ENCODE measurements at regions not wholly inside any gene's neighbourhood (a gene's known extent, or its start where the extent isn't known, plus 50 kb on each side); places are given as distances from the start of the nearest gene placed in this dataset.
"Not testable (repeated sequence)": the region's sequence is repeated elsewhere in the genome, so short reads cannot be mapped to it uniquely, and the experiment has no call there.

DNA sequence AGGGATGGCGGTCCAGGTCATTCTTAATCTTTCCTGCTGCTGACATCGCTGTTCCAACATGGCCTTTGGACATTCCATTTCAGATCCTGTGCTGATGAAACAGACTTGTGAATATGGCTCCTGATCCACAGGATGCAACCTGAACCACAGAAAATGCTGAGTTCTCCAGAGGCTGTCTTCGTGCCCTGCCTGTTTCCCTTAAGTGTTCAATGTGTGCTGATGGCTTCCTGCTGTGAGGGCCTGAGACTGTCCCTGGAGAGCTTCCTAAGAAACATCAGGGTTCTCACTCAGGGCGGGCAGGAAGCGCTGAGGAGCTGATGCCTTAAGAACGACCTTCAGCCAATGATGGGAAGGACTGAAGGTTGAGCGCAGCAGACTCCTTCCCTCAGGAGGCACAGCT is 909.4 kb downstream of the UQCRFS1 start:
- no peak for DNase-seq (ENCODE audit: extremely low read depth in 1 of 11, low read depth in 9 of 11, low spot score in 4 of 11)

DNA sequence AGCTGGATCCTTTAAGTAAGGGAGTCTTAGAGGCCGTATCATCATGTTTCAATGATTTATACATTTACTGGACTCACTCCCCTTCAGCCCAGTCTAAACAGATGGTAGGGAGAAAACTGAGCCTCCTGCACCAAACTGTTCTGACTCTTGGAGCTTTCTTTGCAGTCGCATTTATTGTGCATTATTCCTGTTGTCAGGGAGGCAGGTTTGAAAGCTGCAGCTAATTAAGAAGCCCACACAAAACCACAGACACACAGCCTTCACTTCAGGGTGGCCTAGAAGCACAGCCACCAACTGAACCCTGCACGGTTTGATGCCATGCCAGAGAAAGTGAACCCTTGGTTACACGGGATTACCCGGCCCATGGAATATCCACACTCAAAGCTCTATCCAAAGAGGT is 911.0 kb downstream of the UQCRFS1 start:
- no peak for DNase-seq (ENCODE audit: extremely low read depth in 1 of 11, low read depth in 9 of 11, low spot score in 4 of 11)

DNA sequence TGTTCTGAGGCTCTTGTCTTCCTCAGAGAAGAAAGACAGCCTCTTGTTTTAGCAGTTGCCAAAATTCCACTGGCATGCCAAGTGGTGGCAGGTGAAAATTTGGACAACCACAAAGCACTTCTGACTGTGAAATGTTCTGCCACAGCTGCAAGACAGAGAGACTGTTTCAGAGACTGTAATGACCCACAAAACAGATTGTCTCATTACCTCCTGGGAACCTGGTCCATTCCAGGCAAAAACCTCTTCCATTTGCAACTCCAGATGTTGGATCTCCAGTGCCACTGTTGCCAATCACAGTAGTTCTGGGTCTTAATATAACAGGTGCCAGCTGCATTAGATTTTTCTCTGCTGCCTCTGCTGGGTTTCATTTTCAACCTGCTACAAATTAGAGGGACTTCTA is 911.5 kb downstream of the UQCRFS1 start:
- DNase-seq (ENCODE audit: extremely low read depth in 1 of 11, low read depth in 9 of 11, low spot score in 4 of 11): no peak

DNA sequence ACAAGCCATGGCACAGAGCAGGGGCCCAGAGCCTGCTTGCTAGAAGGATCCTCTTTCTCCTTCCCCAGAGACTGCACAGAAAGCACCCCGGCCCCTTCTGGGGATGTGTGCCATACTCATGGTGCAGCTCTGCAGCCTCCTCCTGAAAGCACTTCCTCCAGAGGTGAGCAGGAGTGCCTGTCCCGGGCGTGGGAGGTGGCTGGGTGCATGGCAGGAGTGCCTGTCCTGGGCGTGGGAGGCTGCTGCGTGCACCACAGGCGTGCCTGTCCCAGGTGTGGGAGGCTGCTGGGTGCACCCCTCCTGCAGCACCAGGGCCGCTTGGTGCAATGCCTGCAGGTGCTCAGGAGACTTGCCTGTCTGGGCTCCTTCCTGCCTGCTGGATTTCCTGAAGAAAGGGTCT is 913.3 kb downstream of the UQCRFS1 start:
- DNase-seq (ENCODE audit: extremely low read depth in 1 of 11, low read depth in 9 of 11, low spot score in 4 of 11): no peak

GRCh38 chr19:28297586-28298157 is 915.3 kb downstream of the UQCRFS1 start:
- no peak for DNase-seq (ENCODE audit: extremely low read depth in 1 of 11, low read depth in 9 of 11, low spot score in 4 of 11)

- DNase-seq (ENCODE audit: extremely low read depth in 1 of 11, low read depth in 9 of 11, low spot score in 4 of 11): no peak
Observed at GRCh38 chr19:28297036-28297435, 915.9 kb downstream of the UQCRFS1 start.

GRCh38 chr19:28296506-28296905 is 916.4 kb downstream of the UQCRFS1 start:
- no peak for DNase-seq (ENCODE audit: extremely low read depth in 1 of 11, low read depth in 9 of 11, low spot score in 4 of 11)

DNA sequence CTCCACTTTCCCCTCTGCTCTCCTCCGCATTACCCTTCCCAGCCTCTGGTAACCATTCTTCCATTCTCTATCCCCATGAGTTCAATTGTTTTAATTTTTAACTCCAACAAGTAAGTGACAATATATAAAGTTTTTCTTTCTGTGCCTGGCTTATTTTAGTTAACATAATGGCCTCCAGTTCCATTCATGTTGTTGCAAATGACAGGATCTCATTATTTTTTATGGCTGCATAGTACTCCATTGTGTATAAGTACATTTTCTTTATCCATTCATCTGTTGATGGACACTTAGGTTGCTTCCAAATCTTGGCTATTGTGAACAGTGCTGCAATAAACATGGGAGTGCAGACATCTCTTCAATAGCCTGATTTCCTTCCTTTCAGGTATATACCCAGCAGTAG is 918.0 kb downstream of the UQCRFS1 start:
- DNase-seq (ENCODE audit: extremely low read depth in 1 of 11, low read depth in 9 of 11, low spot score in 4 of 11): not testable (repeated sequence)

- no peak for DNase-seq (ENCODE audit: extremely low read depth in 1 of 11, low read depth in 9 of 11, low spot score in 4 of 11)
Observed at GRCh38 chr19:28294395-28294794, 918.6 kb downstream of the UQCRFS1 start.

GRCh38 chr19:28293685-28294084 is 919.3 kb downstream of the UQCRFS1 start:
- DNase-seq (ENCODE audit: extremely low read depth in 1 of 11, low read depth in 9 of 11, low spot score in 4 of 11): no peak

DNA sequence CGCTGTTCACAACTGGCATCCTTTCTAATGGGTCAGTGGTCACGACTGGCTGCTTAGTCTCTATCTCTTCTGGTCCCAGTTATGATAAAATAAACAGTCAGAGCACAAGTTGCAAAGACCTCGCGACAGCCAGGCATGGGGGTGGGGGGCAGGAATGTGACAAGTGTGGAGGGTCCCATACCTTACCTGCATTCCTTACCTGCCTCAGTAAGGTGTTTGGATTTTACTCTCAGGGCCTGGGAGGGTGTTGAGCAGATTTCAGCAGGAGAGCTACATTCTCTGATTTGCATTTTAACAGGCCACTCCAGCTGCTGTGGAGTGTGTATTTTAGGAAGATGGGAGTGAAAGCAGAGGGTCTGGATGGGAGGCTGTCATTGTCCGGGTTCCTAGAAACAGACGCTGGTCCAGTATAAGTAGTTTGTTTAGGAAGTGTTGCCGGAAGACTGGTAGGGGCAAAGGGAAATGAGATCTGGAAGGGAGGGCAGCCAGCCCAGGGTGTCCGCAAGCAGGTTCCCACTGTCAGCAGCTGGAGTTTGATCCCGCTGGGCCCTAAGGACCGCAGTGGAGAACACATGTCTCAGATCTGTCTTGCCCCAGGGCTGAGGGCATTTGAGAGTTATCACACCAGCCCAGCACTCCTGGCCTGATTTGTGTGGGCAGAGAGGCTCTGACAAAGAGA is 920.0 kb downstream of the UQCRFS1 start:
- peak in 2 of 11 donors; percentile 22 to 24 for DNase-seq (ENCODE audit: extremely low read depth in 1 of 11, low read depth in 9 of 11, low spot score in 4 of 11)

- no peak for DNase-seq (ENCODE audit: extremely low read depth in 1 of 11, low read depth in 9 of 11, low spot score in 4 of 11)
Observed at GRCh38 chr19:28291874-28292273, 921.1 kb downstream of the UQCRFS1 start.

GRCh38 chr19:28290963-28291657 is 921.8 kb downstream of the UQCRFS1 start:
- no peak for DNase-seq (ENCODE audit: extremely low read depth in 1 of 11, low read depth in 9 of 11, low spot score in 4 of 11)

DNA sequence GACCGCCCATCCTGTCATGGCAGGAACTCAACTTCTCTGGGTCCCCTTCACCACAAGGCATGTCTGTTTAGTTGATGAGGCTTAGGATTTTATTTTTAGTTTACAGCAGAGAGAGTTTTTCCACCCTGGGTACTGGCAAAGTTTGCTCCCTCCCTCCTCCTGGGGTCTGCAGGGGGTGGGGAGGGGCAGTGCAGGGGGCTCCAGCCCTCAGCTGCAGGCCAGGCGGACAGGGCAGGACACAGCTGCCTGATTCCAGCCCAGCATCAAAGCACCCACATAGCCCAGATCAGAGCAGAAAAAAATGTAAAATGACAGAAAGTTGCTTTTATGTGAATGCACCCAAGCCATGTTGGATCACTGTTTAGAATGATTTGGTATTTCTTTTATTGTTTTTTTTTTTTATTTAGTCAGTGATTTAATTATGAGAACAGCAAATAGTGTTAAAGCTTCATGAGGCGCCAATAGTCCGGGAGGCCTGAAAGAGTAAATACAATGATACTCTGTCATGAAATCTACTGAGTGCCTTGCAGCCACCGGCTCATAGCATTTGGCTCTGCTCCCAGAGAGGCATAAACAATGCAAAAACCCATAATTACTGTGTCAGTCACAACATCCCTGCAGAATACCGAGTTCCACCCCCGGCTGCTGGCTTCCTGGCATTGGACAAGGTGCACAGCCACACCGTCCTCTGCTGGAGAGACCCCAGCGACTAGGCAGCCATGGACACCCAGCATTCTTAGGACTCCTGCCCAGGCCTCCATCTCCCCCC is 923.5 kb downstream of the UQCRFS1 start:
- DNase-seq (ENCODE audit: extremely low read depth in 1 of 11, low read depth in 9 of 11, low spot score in 4 of 11): peak in 5 of 11 donors; percentile 43 to 74 (median 65)

DNA sequence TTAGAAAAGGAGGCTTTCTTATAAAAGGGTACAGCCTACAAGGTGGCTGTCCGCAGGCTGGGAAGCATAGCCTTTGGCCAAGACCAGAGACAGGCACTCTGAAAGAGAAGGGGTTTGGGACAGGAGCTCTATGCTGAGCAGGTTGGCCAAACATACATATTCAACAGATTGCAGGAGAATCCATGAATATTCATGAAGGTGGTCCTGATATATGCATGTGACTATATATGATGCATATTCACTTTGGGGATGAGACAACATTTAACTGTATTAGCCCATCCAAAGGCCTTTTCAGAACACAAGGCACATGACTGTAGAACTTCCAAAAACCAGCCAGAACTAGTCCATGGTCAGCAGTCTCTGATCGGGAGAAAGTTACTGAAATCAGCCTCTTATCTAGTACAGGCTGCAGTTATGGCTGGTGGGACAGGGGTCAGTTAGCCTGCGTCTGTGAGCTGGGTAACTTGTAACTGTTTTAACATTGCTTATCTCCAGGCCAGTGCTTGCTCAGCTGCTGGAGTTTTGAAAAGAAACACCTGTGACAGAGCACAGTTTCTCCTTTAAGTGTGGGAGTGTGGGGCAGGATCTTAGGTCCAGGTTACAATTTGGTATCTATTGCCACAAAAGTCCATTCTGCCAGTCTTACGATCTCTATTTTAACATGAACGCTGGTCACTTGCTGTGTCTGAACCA is 924.2 kb downstream of the UQCRFS1 start:
- peak in 5 of 11 donors; percentile 20 to 38 (median 28) for DNase-seq (ENCODE audit: extremely low read depth in 1 of 11, low read depth in 9 of 11, low spot score in 4 of 11)

DNA sequence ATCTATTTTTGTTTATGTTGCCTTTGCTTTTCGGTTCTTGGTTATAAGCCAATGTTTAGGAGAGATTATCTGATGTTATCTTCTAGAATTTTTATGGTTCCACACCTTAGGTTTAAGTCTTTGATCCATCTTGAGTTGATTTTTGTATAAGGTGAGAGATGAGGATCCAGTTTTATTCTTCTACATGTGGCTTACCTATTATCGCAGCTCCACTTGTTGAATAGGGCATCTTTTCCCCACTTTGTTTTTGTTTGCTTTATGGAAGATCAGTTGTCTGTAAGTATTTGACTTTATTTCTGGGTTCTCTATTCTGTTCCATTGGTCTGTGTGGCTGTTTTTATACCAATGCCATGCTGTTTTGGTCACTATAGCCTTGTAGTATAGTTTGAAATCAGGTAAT is 927.0 kb downstream of the UQCRFS1 start:
- DNase-seq (ENCODE audit: extremely low read depth in 1 of 11, low read depth in 9 of 11, low spot score in 4 of 11): no peak

GRCh38 chr19:28285078-28285477 is 927.9 kb downstream of the UQCRFS1 start:
- no peak for DNase-seq (ENCODE audit: extremely low read depth in 1 of 11, low read depth in 9 of 11, low spot score in 4 of 11)

- no peak for DNase-seq (ENCODE audit: extremely low read depth in 1 of 11, low read depth in 9 of 11, low spot score in 4 of 11)
Observed at GRCh38 chr19:28284389-28284788, 928.6 kb downstream of the UQCRFS1 start.

DNA sequence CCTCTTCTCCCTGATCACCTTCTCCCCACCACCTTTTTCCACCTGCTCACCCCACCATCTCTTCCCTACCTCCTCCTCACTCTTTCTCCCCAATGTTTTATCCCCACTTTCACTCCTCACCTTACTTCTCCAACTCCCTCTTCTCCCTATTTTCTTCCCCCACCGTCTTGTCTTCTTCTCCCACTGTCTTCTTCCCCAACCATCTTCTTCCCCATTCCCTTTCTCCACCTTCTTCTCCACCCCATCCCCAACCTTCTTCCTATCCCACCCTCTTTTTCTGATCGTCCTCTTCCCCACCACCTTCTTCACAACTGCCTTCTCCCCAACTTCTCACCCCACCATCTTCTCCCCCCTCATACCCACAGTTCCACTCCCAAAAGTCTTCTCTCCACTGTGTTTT is 929.4 kb downstream of the UQCRFS1 start:
- DNase-seq (ENCODE audit: extremely low read depth in 1 of 11, low read depth in 9 of 11, low spot score in 4 of 11): no peak
